ENCODE measurements at regions not wholly inside any gene's neighbourhood (a gene's known extent, or its start where the extent isn't known, plus 50 kb on each side); places are given as distances from the start of the nearest gene placed in this dataset.

DNA sequence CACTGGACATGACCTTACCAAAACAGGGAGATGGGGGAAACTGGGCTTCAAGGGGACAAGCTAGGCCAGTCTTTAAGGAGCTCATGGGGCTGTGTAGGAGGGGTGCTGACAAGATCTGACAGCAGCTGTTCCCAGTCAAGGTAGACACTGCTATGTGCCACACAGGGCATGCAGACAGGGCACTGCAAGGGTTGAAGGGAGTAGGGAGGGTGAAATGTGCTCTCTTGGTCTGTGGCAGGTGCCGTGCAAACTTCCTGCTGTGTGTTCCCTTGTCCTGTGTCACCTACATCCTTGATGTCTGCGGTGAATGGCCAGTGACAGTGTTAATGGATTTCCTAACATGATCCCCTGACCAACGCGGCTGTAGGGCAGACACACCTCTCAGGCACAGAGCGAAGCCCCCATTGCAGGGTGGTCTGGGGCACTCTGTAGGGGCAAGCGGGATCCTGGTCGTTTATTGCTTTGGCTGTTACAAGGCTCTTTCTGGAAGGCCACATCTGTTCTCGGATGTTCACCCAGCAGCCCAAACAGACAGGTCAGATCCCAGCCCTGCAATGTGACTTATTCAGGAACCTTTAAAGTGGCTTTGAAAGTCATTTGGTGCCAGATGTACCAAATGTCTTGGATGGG lies 199.5 kb upstream of the ZNF536 start:
- TF ChIP-seq HNF4A (conservative IDR thresholded peaks at IDR 0.05) (no peak), SP1 (IDR thresholded peaks at IDR 0.05) (no peak), TAF1 (conservative IDR thresholded peaks at IDR 0.05) (no peak)
- TF ChIP-seq, protein P1, sequence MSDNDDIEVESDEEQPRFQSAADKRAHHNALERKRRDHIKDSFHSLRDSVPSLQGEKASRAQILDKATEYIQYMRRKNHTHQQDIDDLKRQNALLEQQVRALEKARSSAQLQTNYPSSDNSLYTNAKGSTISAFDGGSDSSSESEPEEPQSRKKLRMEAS (IDR thresholded peaks at IDR 0.05) = no peak
- WGBS = 77% methylated on average over 8 of the region's 8 CpGs
- no peak for DNase-seq (ENCODE audit: low spot score)

GRCh38 chr19:30173593-30174356 lies 198.4 kb upstream of the ZNF536 start:
- no peak for DNase-seq (ENCODE audit: low spot score)
- 74% methylated on average over 13 of the region's 13 CpGs for WGBS
- TF ChIP-seq, protein P1 (IDR thresholded peaks at IDR 0.05) = no peak
- no peak for TF ChIP-seq HNF4A (conservative IDR thresholded peaks at IDR 0.05)
- no peak overlapping the region for H3K9ac ChIP-seq (ENCODE audit: low read depth in 1 of 2, low read length in 2 of 2)
- peaks cover 0 to 4% (median 0%) of the 10 kb centered on the region in 4 donors for H3K9me3 ChIP-seq (ENCODE audit: control insufficient read depth in 4 of 4, low read length in 3 of 4)
- no peaks in the 10 kb centered on the region for H3K4me1 ChIP-seq (ENCODE audit: control insufficient read depth in 4 of 4, insufficient read depth in 4 of 4, low read length in 3 of 4)
- H3K36me3 ChIP-seq (ENCODE audit: control insufficient read depth in 4 of 4, insufficient read depth in 3 of 4, low read depth in 1 of 4, low read length in 3 of 4) = no peaks in the 10 kb centered on the region
- peaks cover 0 to 2% (median 0%) of the 10 kb centered on the region in 4 donors for H3K27me3 ChIP-seq (ENCODE audit: control insufficient read depth in 4 of 4, insufficient read depth in 4 of 4, low read length in 3 of 4)
- H3K27ac ChIP-seq (ENCODE audit: low read depth in 1 of 2, low read length in 2 of 2) = no peak overlapping the region
- no peak overlapping the region for H3K4me3 ChIP-seq (ENCODE audit: low read depth in 1 of 3, low read length in 3 of 3)

More for the DNA sequence above, 199.5 kb upstream of the ZNF536 start:
- Histone ChIP-seq H3K4me1 (ENCODE audit: control insufficient read depth in 4 of 4, insufficient read depth in 4 of 4, low read length in 3 of 4) (no peaks in the 10 kb centered on the region), H3K4me3 (ENCODE audit: low read depth in 1 of 3, low read length in 3 of 3) (no peak overlapping the region), H3K27me3 (ENCODE audit: control insufficient read depth in 4 of 4, insufficient read depth in 4 of 4, low read length in 3 of 4) (peaks cover 0 to 2% (median 0%) of the 10 kb centered on the region in 4 donors), H3K9me3 (ENCODE audit: control insufficient read depth in 4 of 4, low read length in 3 of 4) (peaks cover 0 to 1% (median 0%) of the 10 kb centered on the region in 4 donors), H3K36me3 (ENCODE audit: control insufficient read depth in 4 of 4, insufficient read depth in 3 of 4, low read depth in 1 of 4, low read length in 3 of 4) (no peaks in the 10 kb centered on the region), H3K27ac (ENCODE audit: low read depth in 1 of 2, low read length in 2 of 2) (no peak overlapping the region), H3K9ac (ENCODE audit: low read depth in 1 of 2, low read length in 2 of 2) (no peak overlapping the region)

DNA sequence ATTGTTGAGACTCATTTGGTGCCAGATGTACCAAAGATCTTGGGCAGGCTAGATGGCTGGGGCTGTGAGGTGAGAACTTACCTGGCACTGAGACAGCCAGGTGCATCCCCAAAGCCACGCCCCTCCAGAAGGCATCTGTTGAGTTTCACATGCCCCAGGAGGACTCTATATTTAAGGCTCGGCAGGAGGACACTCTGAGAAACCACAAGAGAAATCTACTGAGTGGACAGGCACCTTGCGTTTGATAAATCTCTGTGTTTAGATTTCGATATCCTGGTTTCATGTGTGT lies 197.9 kb upstream of the ZNF536 start:
- peaks cover 0 to 4% (median 0%) of the 10 kb centered on the region in 4 donors for H3K9me3 ChIP-seq (ENCODE audit: control insufficient read depth in 4 of 4, low read length in 3 of 4)
- DNase-seq (ENCODE audit: low spot score) = no peak
- H3K4me3 ChIP-seq (ENCODE audit: low read depth in 1 of 3, low read length in 3 of 3) = no peak overlapping the region
- 72% methylated on average over 4 of the region's 4 CpGs for WGBS
- H3K27ac ChIP-seq (ENCODE audit: low read depth in 1 of 2, low read length in 2 of 2) = no peak overlapping the region
- no peaks in the 10 kb centered on the region for H3K4me1 ChIP-seq (ENCODE audit: control insufficient read depth in 4 of 4, insufficient read depth in 4 of 4, low read length in 3 of 4)
- no peak overlapping the region for H3K9ac ChIP-seq (ENCODE audit: low read depth in 1 of 2, low read length in 2 of 2)
- TF ChIP-seq ATF3 (IDR thresholded peaks at IDR 0.05) (no peak), FOXA2 (IDR thresholded peaks at IDR 0.05) (no peak), GABPA (IDR thresholded peaks at IDR 0.05 in 1 of 2, conservative IDR thresholded peaks at IDR 0.05 in 1 of 2) (no peak), ZBTB33 (IDR thresholded peaks at IDR 0.05) (no peak), TAF1 (conservative IDR thresholded peaks at IDR 0.05) (no peak), REST (IDR thresholded peaks at IDR 0.05) (no peak), SP1 (IDR thresholded peaks at IDR 0.05) (no peak), CTCF (IDR thresholded peaks at IDR 0.05; ENCODE audit: low read depth, low read length, missing input control) (no peak), RXRA (IDR thresholded peaks at IDR 0.05) (no peak)
- H3K27me3 ChIP-seq (ENCODE audit: control insufficient read depth in 4 of 4, insufficient read depth in 4 of 4, low read length in 3 of 4) = peaks cover 0 to 2% (median 0%) of the 10 kb centered on the region in 4 donors
- no peaks in the 10 kb centered on the region for H3K36me3 ChIP-seq (ENCODE audit: control insufficient read depth in 4 of 4, insufficient read depth in 3 of 4, low read depth in 1 of 4, low read length in 3 of 4)

Data from liver (tissue), 8 donors.